Kidney (tissue), 13 donors: ENCODE measurements at regions not wholly inside any gene's neighbourhood (a gene's known extent, or its start where the extent isn't known, plus 50 kb on each side); places are given as distances from the start of the nearest gene placed in this dataset.
A peak's percentile ranks its signal among the peaks of the same experiment; 100 is the strongest.

Experiments
- DNase-seq, 5 donors: peaks; one replicate each; pipeline ENCODE4 v3.0.0-alpha.2; 2013 to 2020
- FAIRE-seq: peaks from 2 replicates; lab custom pipeline; 2012; peaks lifted over from hg19 to GRCh38; lab: Jason Lieb, UNC
- H3K27ac ChIP-seq, 2 donors: one replicate each; pipeline ENCODE4 v1.7.0; 2013; ENCODE audit warnings: low read depth in 2 of 2, low read length in 2 of 2, inconsistent platforms in 1 of 2
- H3K27me3 ChIP-seq: one replicate; pipeline ENCODE4 v1.7.1; 2013; ENCODE audit warnings: low read length, inconsistent platforms; ENCODE audit not compliant: control insufficient read depth, insufficient read depth
- H3K36me3 ChIP-seq, 3 donors: one replicate each; pipeline versions ENCODE4 v1.7.0 to v1.7.1; 2013; ENCODE audit warnings: low read length in 3 of 3, control low read depth in 1 of 3, inconsistent platforms in 1 of 3; ENCODE audit not compliant: insufficient read depth in 3 of 3, control insufficient read depth in 2 of 3
- H3K4me1 ChIP-seq, 3 donors: one replicate each; pipeline versions ENCODE4 v1.7.0 to v1.7.1; 2013; ENCODE audit warnings: low read length in 3 of 3, inconsistent platforms in 1 of 3, low read depth in 1 of 3; ENCODE audit not compliant: control insufficient read depth in 2 of 3, insufficient read depth in 2 of 3
- H3K4me3 ChIP-seq, 3 donors: one replicate each; pipeline versions ENCODE4 v1.7.0 to v1.8.1; 2013; ENCODE audit warnings: low read length in 3 of 3, control low read depth in 1 of 3, inconsistent platforms in 1 of 3
- H3K9ac ChIP-seq, 3 donors: one replicate each; pipeline versions ENCODE4 v1.7.0 to v1.7.1; 2013; ENCODE audit warnings: low read length in 3 of 3, control low read depth in 1 of 3, inconsistent platforms in 1 of 3
- H3K9me3 ChIP-seq, 3 donors: one replicate each; pipeline versions ENCODE4 v1.7.0 to v1.7.1; 2013; ENCODE audit warnings: low read length in 3 of 3, control low read depth in 1 of 3, inconsistent platforms in 1 of 3; ENCODE audit not compliant: control insufficient read depth in 2 of 3, insufficient read depth in 1 of 3
- CTCF ChIP-seq: IDR thresholded peaks from 3 replicates; pipeline ENCODE4 v1.5.1; 2012; ENCODE audit warnings: mild to moderate bottlenecking, moderate library complexity, borderline replicate concordance; ENCODE audit not compliant: insufficient read depth; ENCODE audit errors: extremely low read depth
- intact Hi-C: fragments of 100-400 bp; cut with DNase I; formaldehyde crosslinking; loops from one replicate; pipeline ENCODE4 v1.11.1; 2022
- donor health status: control.
- donor health status: control.
- donor health status: control.
- donor health status: control.
- donor health status: control.
- donor health status: DM: yes; HTN: yes; CAD: no.
- donor health status: Normal renal cell carcinoma (clear cell type).

- Histone ChIP-seq H3K36me3 (no peaks in the 10 kb centered on the region), H3K27me3 (no peaks in the 10 kb centered on the region), H3K9me3 (no peaks in the 10 kb centered on the region), H3K4me3 (peak overlapping the region; percentile 50 to 69 (median 68)), H3K9ac (peak overlapping the region in 2 of 3 donors; percentile 8 to 29), H3K4me1 (peaks cover 4 to 5% (median 4%) of the 10 kb centered on the region in 3 donors), H3K27ac (peak overlapping the region in 1 of 2 donors; percentile 10)
- TF ChIP-seq CTCF, result no peak
- intact Hi-C loops, result no loop called here
- peak in 4 of 5 donors; percentile 16 to 47 (median 43) for DNase-seq
- no peak for FAIRE-seq
These were observed 288.6 kb downstream of the ELAVL2 start for GRCh38 chr9:23537192-23538066.

- H3K36me3 ChIP-seq, result no peaks in the 10 kb centered on the region
- no peak overlapping the region for H3K27ac ChIP-seq
- no peaks in the 10 kb centered on the region for H3K27me3 ChIP-seq
- peak in 1 of 5 donors; percentile 21 for DNase-seq
- no peaks in the 10 kb centered on the region for H3K9me3 ChIP-seq
- no peak for TF ChIP-seq CTCF
- peaks cover 4 to 5% (median 4%) of the 10 kb centered on the region in 3 donors for H3K4me1 ChIP-seq
- intact Hi-C loops, result no loop called here
- peak overlapping the region in 1 of 3 donors; percentile 69 for H3K4me3 ChIP-seq
- H3K9ac ChIP-seq, result no peak overlapping the region
- FAIRE-seq, result no peak
These were observed 288.0 kb downstream of the ELAVL2 start for GRCh38 chr9:23538067-23538402.

- TF ChIP-seq CTCF, result no peak
- H3K9ac ChIP-seq, result no peak overlapping the region
- H3K36me3 ChIP-seq, result no peaks in the 10 kb centered on the region
- FAIRE-seq (no peak), DNase-seq (no peak)
- intact Hi-C loops, result no loop called here
- H3K27me3 ChIP-seq, result no peaks in the 10 kb centered on the region
- peaks cover 4 to 5% (median 4%) of the 10 kb centered on the region in 3 donors for H3K4me1 ChIP-seq
- no peak overlapping the region for H3K4me3 ChIP-seq
- no peak overlapping the region for H3K27ac ChIP-seq
- no peaks in the 10 kb centered on the region for H3K9me3 ChIP-seq
These were observed 287.5 kb downstream of the ELAVL2 start for GRCh38 chr9:23538461-23539003.
